NB4 (cell line): ENCODE measurements at regions not wholly inside any gene's neighbourhood (a gene's known extent, or its start where the extent isn't known, plus 50 kb on each side); places are given as distances from the start of the nearest gene placed in this dataset.

Source experiments
- MAX ChIP-seq: IDR thresholded peaks from 2 replicates; pipeline ENCODE4 v1.6.1; 2011; ENCODE audit warnings: low read depth, low read length
- MYC ChIP-seq: IDR thresholded peaks from 2 replicates; pipeline ENCODE4 v1.6.1; 2011; ENCODE audit warnings: low read depth, low read length
- POLR2A ChIP-seq: IDR thresholded peaks from 2 replicates; pipeline ENCODE4 v1.6.1; 2011; ENCODE audit warnings: mild to moderate bottlenecking; ENCODE audit not compliant: insufficient read length; ENCODE audit errors: extremely low read depth
- TF ChIP-seq, protein P1 (sequence below): IDR thresholded peaks from one replicate; pipeline ENCODE4 v1.5.1; 2012; ENCODE audit warnings: low read depth, low read length

DNA sequence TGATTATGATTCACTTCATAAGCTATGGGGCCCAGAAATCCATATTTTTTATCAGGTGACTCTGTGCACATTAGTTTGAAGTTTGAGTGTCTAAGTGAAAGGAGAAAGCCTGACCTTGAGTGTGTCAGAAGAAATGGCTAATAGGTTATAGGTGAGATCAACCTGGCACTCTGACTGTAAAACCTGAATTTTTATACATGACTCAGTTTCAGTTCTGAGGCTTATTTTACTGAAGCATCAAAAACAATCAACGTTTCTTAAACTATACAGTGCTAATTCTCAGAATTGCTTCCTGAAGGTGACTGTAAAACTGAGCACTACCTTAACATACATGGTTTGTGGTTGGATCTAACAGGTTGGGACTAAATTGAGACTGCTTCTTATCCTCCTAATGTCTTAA, 159.4 kb upstream of the AHR start:
- TF ChIP-seq, protein P1, sequence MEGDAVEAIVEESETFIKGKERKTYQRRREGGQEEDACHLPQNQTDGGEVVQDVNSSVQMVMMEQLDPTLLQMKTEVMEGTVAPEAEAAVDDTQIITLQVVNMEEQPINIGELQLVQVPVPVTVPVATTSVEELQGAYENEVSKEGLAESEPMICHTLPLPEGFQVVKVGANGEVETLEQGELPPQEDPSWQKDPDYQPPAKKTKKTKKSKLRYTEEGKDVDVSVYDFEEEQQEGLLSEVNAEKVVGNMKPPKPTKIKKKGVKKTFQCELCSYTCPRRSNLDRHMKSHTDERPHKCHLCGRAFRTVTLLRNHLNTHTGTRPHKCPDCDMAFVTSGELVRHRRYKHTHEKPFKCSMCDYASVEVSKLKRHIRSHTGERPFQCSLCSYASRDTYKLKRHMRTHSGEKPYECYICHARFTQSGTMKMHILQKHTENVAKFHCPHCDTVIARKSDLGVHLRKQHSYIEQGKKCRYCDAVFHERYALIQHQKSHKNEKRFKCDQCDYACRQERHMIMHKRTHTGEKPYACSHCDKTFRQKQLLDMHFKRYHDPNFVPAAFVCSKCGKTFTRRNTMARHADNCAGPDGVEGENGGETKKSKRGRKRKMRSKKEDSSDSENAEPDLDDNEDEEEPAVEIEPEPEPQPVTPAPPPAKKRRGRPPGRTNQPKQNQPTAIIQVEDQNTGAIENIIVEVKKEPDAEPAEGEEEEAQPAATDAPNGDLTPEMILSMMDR: no peak
- no peak for TF ChIP-seq MYC
- no peak for TF ChIP-seq MAX
- no peak for TF ChIP-seq POLR2A
